K562 (cell line): ENCODE measurements at regions not wholly inside any gene's neighbourhood (a gene's known extent, or its start where the extent isn't known, plus 50 kb on each side); places are given as distances from the start of the nearest gene placed in this dataset.

Experiments used
- ATAC-seq: fragments of 200-7000 bp; cut with Tn5 transposase; 3 replicates; pipeline ENCODE4 v1.9.1; 2020; ENCODE audit warnings: moderate library complexity
- BruUV-seq: library from RNA; stranded (reverse); fragments of 400-500 nt; replicated peaks from 2 replicates; lab custom pipeline; 2021; lab: Mats Ljungman, UMichigan
- CTCF ChIA-PET: fragments of 300-600 bp; formaldehyde crosslinking; extraction: SDS; loops from one replicate; lab custom pipeline; 2021; ENCODE audit warnings: low intra/inter-chr PET ratio; lab: Yijun Ruan, JAX
- POLR2A ChIA-PET: fragments of 300-600, 350-650 bp; sonication (Branson Sonifier 250); formaldehyde crosslinking; extraction: SDS; loops from one replicate; lab custom pipeline; 2021; ENCODE audit warnings: antibody characterized with exemption, inconsistent platforms; lab: Yijun Ruan, JAX
- DNase-seq, 4 experiments: peaks; one replicate each; pipeline versions ENCODE4 v3.0.0 to v3.0.0-alpha.2; 2011 to 2018; ENCODE audit warnings: low spot score in 3 of 4, mixed read lengths in 3 of 4; ENCODE audit errors: extremely low read depth in 1 of 4
- FAIRE-seq: peaks from 2 replicates; lab custom pipeline; 2011; peaks lifted over from hg19 to GRCh38; lab: Jason Lieb, UNC
- H2AFZ ChIP-seq: 2 replicates; pipeline ENCODE4 v1.6.0; 2011; ENCODE audit warnings: low read depth, low read length, control low read depth, inconsistent platforms
- H3K27ac ChIP-seq: fragments of 200-600 bp; 3 replicates; pipeline ENCODE4 v1.8.0; 2011; ENCODE audit warnings: low read depth, mild to moderate bottlenecking, control low read depth, inconsistent platforms, low read length, moderate library complexity, mixed read lengths; ENCODE audit errors: extremely low read depth
- H3K27me3 ChIP-seq, 2 experiments: fragments of 300-600 bp in 1 of 2; 2 replicates in 1 of 2; 3 replicates in 1 of 2; pipeline versions ENCODE4 v1.6.0 to v1.8.0; 2011; ENCODE audit warnings: inconsistent platforms in 2 of 2, low read length in 2 of 2, mild to moderate bottlenecking in 1 of 2, mixed read lengths in 1 of 2, moderate library complexity in 1 of 2; ENCODE audit not compliant: control insufficient read depth in 2 of 2, insufficient read depth in 2 of 2
- H3K36me3 ChIP-seq: fragments of 300-600 bp; 3 replicates; pipeline ENCODE4 v1.8.0; 2011; ENCODE audit warnings: mild to moderate bottlenecking, low read length, inconsistent platforms; ENCODE audit not compliant: control insufficient read depth, insufficient read depth
- H3K4me1 ChIP-seq, 2 experiments: fragments of 200-600 bp in 1 of 2; replicated peaks in 1 of 2; 2 replicates in 1 of 2; 3 replicates in 1 of 2; pipeline versions ENCODE4 v1.5.1 to v1.8.0; 2011; ENCODE audit warnings: inconsistent platforms in 2 of 2, low read length in 2 of 2, mild to moderate bottlenecking in 1 of 2, mixed read lengths in 1 of 2, moderate library complexity in 1 of 2; ENCODE audit not compliant: control insufficient read depth in 2 of 2, insufficient read depth in 2 of 2
- H3K4me2 ChIP-seq: 2 replicates; pipeline ENCODE4 v1.6.1; 2011; ENCODE audit warnings: low read length, control low read depth, inconsistent platforms, mixed read lengths; ENCODE audit not compliant: insufficient read depth
- H3K4me3 ChIP-seq: fragments of 200-600 bp; sonication (generic), shearing (Covaris generic); 2 replicates; pipeline ENCODE4 v1.5.1; 2016; ENCODE audit warnings: control low read depth, inconsistent platforms
- H3K79me2 ChIP-seq: fragments of 200-600 bp; 3 replicates; pipeline ENCODE4 v1.8.0; 2011; ENCODE audit warnings: low read length, inconsistent platforms; ENCODE audit not compliant: control insufficient read depth, insufficient read depth
- H3K9ac ChIP-seq, 2 experiments: 2 replicates each; pipeline versions ENCODE4 v1.6.0 to v1.6.1; 2011; ENCODE audit warnings: low read depth in 2 of 2, low read length in 2 of 2, control low read depth in 1 of 2, inconsistent platforms in 1 of 2, mild to moderate bottlenecking in 1 of 2, mixed read lengths in 1 of 2; ENCODE audit not compliant: insufficient read depth in 1 of 2
- H3K9me1 ChIP-seq: one replicate; pipeline ENCODE4 v1.6.0; 2011; ENCODE audit warnings: inconsistent platforms, mild to moderate bottlenecking, low read length, moderate library complexity; ENCODE audit not compliant: control insufficient read depth, insufficient read depth
- H3K9me3 ChIP-seq: replicated peaks from 2 replicates; pipeline ENCODE4 v1.5.1; 2011; ENCODE audit warnings: low read depth, low read length, inconsistent platforms; ENCODE audit not compliant: control insufficient read depth, insufficient read depth
- H4K20me1 ChIP-seq: replicated peaks from 2 replicates; pipeline ENCODE4 v1.6.1; 2011; ENCODE audit warnings: low read length, inconsistent platforms, mixed read lengths; ENCODE audit not compliant: control insufficient read depth, insufficient read depth
- BRD9 ChIP-seq: fragments of 450-650 bp; IDR thresholded peaks from 2 replicates; pipeline ENCODE4 v1.6.1; 2018; ENCODE audit warnings: low read depth; ENCODE audit not compliant: partially characterized antibody
- CHD2 ChIP-seq: IDR thresholded peaks from 2 replicates; pipeline ENCODE4 v1.6.1; 2011; ENCODE audit warnings: low read depth, low read length
- SRSF3 ChIP-seq: fragments of 200-400 bp; formaldehyde crosslinking; IDR thresholded peaks from 2 replicates; pipeline ENCODE4 v1.6.1; 2016; ENCODE audit warnings: mild to moderate bottlenecking, low read length, moderate library complexity; ENCODE audit not compliant: insufficient read depth
- VEZF1 ChIP-seq: fragments of 200-800 bp; sonication (Bioruptor generic); IDR thresholded peaks from 2 replicates; pipeline ENCODE4 v1.6.1; 2017; ENCODE audit warnings: missing genetic modification characterization, missing compliant biosample characterization
- ZBED1 ChIP-seq: IDR thresholded peaks from 2 replicates; pipeline ENCODE4 v1.6.1; 2014
- ZBTB1 ChIP-seq: sonication (generic); formaldehyde crosslinking; IDR thresholded peaks from 2 replicates; pipeline ENCODE4 v1.8.1; 2023; ENCODE audit warnings: missing genetic modification reagents, low read depth, mild to moderate bottlenecking, borderline replicate concordance
- ZFP30 ChIP-seq: fragments of 250-450 bp; sonication (Bioruptor Pico); IDR thresholded peaks from 2 replicates; pipeline ENCODE4 v1.8.0; 2022; ENCODE audit warnings: moderate library complexity, mild to moderate bottlenecking, inconsistent platforms, borderline replicate concordance
- ZFP36 ChIP-seq: fragments of 150-350 bp; IDR thresholded peaks from 2 replicates; pipeline ENCODE4 v1.6.1; 2018; ENCODE audit warnings: low read length, low read depth; ENCODE audit not compliant: partially characterized antibody
- ZNF224 ChIP-seq: sonication (generic); formaldehyde crosslinking; IDR thresholded peaks from 2 replicates; pipeline ENCODE4 v1.8.0; 2022; ENCODE audit warnings: mild to moderate bottlenecking, missing genetic modification reagents
- ZNF583 ChIP-seq: fragments of 250-450 bp; sonication (Bioruptor Pico); IDR thresholded peaks from 2 replicates; pipeline ENCODE4 v1.4.0; 2020
- ZNF699 ChIP-seq: fragments of 250-450 bp; sonication (Bioruptor Pico); IDR thresholded peaks from 2 replicates; pipeline ENCODE4 v1.8.0; 2021; ENCODE audit warnings: mild to moderate bottlenecking, moderate library complexity; ENCODE audit not compliant: insufficient replicate concordance
- WGBS: fragments of 100-300 bp; shearing (Covaris generic); methylation state at CpG from one replicate; pipeline ENCODE4 v1.1.6; 2016; ENCODE audit warnings: low coverage, mixed read lengths; ENCODE audit not compliant: insufficient coverage; ENCODE audit errors: missing lambda C conversion rate; 5-methylcytosine and 5-hydroxymethylcytosine counted together
- in situ Hi-C: fragments of 300-500 bp; cut with MboI; formaldehyde crosslinking; loops from 4 replicates; pipeline ENCODE4 v1.15.0; 2018; ENCODE audit warnings: inconsistent platforms, mixed read lengths
- intact Hi-C: fragments of 100-400 bp; cut with micrococcal nuclease; formaldehyde crosslinking; loops from 2 replicates; pipeline ENCODE4 v1.14.2; 2022
- TF ChIP-seq, protein P1 (sequence below): sonication (generic); formaldehyde crosslinking; IDR thresholded peaks from 2 replicates; pipeline ENCODE4 v1.4.0; 2020; ENCODE audit warnings: mild to moderate bottlenecking, missing genetic modification reagents
- TF ChIP-seq, protein P2 (sequence below): sonication (generic); formaldehyde crosslinking; IDR thresholded peaks from 2 replicates; pipeline ENCODE4 v1.8.1; 2023; ENCODE audit warnings: mild to moderate bottlenecking, missing genetic modification reagents
- TF ChIP-seq, protein P3 (sequence below): sonication (generic); formaldehyde crosslinking; IDR thresholded peaks from 2 replicates; pipeline ENCODE4 v1.8.1; 2023; ENCODE audit warnings: mild to moderate bottlenecking, missing genetic modification reagents

DNA sequence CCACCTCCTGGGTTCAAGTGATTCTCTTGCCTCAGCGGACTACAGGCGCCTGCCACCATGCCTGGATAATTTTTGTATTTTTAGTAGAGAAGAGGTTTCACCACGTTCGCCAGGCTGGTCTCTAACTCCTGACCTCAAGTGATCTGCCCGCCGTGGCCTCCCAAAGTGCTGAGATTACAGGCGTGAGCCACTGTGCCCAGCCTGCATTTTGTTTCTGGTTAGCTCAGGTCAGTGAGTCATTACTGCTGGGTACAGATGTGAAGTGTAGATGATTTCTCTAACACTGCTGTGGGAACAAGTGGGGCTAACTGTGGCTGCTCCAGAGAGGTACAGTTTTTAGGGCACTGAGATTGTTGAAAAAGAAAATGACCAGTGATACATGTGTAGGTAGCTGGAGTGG lies 188.6 kb downstream of the PRL start (continued):
- no peak for TF ChIP-seq CHD2
- TF ChIP-seq, protein P1, sequence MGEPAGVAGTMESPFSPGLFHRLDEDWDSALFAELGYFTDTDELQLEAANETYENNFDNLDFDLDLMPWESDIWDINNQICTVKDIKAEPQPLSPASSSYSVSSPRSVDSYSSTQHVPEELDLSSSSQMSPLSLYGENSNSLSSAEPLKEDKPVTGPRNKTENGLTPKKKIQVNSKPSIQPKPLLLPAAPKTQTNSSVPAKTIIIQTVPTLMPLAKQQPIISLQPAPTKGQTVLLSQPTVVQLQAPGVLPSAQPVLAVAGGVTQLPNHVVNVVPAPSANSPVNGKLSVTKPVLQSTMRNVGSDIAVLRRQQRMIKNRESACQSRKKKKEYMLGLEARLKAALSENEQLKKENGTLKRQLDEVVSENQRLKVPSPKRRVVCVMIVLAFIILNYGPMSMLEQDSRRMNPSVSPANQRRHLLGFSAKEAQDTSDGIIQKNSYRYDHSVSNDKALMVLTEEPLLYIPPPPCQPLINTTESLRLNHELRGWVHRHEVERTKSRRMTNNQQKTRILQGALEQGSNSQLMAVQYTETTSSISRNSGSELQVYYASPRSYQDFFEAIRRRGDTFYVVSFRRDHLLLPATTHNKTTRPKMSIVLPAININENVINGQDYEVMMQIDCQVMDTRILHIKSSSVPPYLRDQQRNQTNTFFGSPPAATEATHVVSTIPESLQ (CRISPR knock-in tag), result no peak
- no peak for TF ChIP-seq ZBTB1
- TF ChIP-seq BRD9, result no peak
- TF ChIP-seq ZNF224 (CRISPR knock-in tag), result no peak
- TF ChIP-seq ZFP36, result no peak

- no peak overlapping the region; a peak in 1 of 4 replicates for H3K9ac ChIP-seq
- H3K27me3 ChIP-seq, result peaks cover 5 to 7% of the 10 kb centered on the region in 2 experiments; a peak in 1 of 5 replicates
- no peak overlapping the region for H3K27ac ChIP-seq
- FAIRE-seq (no peak), ATAC-seq (peak; percentile 42; the same call in 2 of the 3 replicates), DNase-seq (no peak)
- CTCF ChIA-PET, result no interaction called here
- POLR2A ChIA-PET, result interaction anchor here (1.0 kb wide), 1 partner anchor 11 kb away, joined by 3 read pairs; no protein-coding TSS in a partner anchor
- no peak overlapping the region for H3K4me3 ChIP-seq
- intact Hi-C loops (no loop called here), in situ Hi-C loops (no loop called here)
- H4K20me1 ChIP-seq, result no peaks in the 10 kb centered on the region
- H2AFZ ChIP-seq, result peak overlapping the region; percentile 42
- no peaks in the 10 kb centered on the region for H3K4me1 ChIP-seq
- no TSS peak for BruUV-seq
- H3K9me1 ChIP-seq, result no peaks in the 10 kb centered on the region
- H3K4me2 ChIP-seq, result no peak overlapping the region
- no peaks in the 10 kb centered on the region for H3K36me3 ChIP-seq
- no peaks in the 10 kb centered on the region for H3K9me3 ChIP-seq
- WGBS, result 3% methylated on average over 6 of the region's 6 CpGs
- no peaks in the 10 kb centered on the region for H3K79me2 ChIP-seq
- TF ChIP-seq ZFP30 (CRISPR knock-in tag) (no peak), VEZF1 (CRISPR knock-in tag) (no peak), ZBED1 (no peak), ZNF583 (CRISPR knock-in tag) (no peak), SRSF3 (no peak), ZNF699 (CRISPR knock-in tag) (no peak)
- TF ChIP-seq, protein P2, sequence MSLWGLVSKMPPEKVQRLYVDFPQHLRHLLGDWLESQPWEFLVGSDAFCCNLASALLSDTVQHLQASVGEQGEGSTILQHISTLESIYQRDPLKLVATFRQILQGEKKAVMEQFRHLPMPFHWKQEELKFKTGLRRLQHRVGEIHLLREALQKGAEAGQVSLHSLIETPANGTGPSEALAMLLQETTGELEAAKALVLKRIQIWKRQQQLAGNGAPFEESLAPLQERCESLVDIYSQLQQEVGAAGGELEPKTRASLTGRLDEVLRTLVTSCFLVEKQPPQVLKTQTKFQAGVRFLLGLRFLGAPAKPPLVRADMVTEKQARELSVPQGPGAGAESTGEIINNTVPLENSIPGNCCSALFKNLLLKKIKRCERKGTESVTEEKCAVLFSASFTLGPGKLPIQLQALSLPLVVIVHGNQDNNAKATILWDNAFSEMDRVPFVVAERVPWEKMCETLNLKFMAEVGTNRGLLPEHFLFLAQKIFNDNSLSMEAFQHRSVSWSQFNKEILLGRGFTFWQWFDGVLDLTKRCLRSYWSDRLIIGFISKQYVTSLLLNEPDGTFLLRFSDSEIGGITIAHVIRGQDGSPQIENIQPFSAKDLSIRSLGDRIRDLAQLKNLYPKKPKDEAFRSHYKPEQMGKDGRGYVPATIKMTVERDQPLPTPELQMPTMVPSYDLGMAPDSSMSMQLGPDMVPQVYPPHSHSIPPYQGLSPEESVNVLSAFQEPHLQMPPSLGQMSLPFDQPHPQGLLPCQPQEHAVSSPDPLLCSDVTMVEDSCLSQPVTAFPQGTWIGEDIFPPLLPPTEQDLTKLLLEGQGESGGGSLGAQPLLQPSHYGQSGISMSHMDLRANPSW (CRISPR knock-in tag), result no peak
- TF ChIP-seq, protein P3, sequence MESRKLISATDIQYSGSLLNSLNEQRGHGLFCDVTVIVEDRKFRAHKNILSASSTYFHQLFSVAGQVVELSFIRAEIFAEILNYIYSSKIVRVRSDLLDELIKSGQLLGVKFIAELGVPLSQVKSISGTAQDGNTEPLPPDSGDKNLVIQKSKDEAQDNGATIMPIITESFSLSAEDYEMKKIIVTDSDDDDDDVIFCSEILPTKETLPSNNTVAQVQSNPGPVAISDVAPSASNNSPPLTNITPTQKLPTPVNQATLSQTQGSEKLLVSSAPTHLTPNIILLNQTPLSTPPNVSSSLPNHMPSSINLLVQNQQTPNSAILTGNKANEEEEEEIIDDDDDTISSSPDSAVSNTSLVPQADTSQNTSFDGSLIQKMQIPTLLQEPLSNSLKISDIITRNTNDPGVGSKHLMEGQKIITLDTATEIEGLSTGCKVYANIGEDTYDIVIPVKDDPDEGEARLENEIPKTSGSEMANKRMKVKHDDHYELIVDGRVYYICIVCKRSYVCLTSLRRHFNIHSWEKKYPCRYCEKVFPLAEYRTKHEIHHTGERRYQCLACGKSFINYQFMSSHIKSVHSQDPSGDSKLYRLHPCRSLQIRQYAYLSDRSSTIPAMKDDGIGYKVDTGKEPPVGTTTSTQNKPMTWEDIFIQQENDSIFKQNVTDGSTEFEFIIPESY (CRISPR knock-in tag), result no peak
Measured at GRCh38 chr6:22110061-22110460, 186.8 kb downstream of the PRL start.
